ENCODE measurements at regions not wholly inside any gene's neighbourhood (a gene's known extent, or its start where the extent isn't known, plus 50 kb on each side); places are given as distances from the start of the nearest gene placed in this dataset.

DNA sequence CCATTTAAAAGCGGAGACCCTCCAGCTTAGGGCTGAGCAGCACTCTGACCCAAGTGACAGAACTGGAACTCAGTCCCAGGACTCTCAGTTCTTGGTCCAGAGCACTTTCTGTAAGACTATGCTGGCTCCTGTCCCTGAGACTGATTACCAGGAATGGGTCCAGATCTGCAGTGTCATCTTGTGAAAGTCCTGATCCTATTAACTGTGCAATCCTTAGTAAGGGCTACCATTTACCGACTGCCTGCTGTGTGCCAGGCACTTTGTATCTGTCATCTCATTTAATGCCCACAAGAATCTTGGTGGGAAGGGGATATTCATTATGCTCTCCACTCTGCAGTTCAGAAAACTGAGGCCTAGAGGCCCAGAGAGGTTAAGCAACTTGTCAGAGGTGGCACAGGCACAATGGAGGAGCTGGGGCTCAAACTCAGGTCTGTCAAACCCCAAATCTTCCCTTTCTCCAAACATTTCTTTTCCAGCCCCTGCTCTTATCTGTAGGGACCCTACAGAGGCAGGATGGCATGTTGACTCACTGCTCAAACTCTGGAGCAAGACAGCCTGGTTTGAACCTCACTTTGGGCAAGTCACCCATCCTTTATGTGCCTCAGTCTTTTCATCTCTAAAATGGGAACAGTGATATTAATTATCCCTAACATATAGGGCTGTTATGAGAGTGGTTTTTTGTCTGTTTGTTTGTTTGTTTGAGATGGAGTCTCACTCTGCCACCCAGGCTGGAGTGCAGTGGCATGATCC lies 57.6 kb upstream of the IFNLR1 start:
- H3K9me3 ChIP-seq (ENCODE audit: insufficient read depth, low read length): no peaks in the 10 kb centered on the region
- H3K79me2 ChIP-seq (ENCODE audit: low read length): no peaks in the 10 kb centered on the region
- no peaks in the 10 kb centered on the region for H3K36me3 ChIP-seq (replicated peaks; ENCODE audit: low read depth, low read length)
- H3K4me1 ChIP-seq (ENCODE audit: low read length): peaks cover 11% of the 10 kb centered on the region
- no peak overlapping the region for H2AFZ ChIP-seq (ENCODE audit: low read depth, low read length)
- no peaks in the 10 kb centered on the region for H4K20me1 ChIP-seq (ENCODE audit: insufficient read depth, low read length)
- no peaks in the 10 kb centered on the region for H3K27me3 ChIP-seq (ENCODE audit: low read depth, low read length)
- H3K27ac ChIP-seq (ENCODE audit: low read length): no peak overlapping the region
- TF ChIP-seq, protein P1, sequence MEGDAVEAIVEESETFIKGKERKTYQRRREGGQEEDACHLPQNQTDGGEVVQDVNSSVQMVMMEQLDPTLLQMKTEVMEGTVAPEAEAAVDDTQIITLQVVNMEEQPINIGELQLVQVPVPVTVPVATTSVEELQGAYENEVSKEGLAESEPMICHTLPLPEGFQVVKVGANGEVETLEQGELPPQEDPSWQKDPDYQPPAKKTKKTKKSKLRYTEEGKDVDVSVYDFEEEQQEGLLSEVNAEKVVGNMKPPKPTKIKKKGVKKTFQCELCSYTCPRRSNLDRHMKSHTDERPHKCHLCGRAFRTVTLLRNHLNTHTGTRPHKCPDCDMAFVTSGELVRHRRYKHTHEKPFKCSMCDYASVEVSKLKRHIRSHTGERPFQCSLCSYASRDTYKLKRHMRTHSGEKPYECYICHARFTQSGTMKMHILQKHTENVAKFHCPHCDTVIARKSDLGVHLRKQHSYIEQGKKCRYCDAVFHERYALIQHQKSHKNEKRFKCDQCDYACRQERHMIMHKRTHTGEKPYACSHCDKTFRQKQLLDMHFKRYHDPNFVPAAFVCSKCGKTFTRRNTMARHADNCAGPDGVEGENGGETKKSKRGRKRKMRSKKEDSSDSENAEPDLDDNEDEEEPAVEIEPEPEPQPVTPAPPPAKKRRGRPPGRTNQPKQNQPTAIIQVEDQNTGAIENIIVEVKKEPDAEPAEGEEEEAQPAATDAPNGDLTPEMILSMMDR (IDR thresholded peaks at IDR 0.05; ENCODE audit: low read depth, low read length): no peak
- TF ChIP-seq EZH2phosphoT487 (IDR thresholded peaks at IDR 0.05; ENCODE audit: low read depth): no peak
- no peak overlapping the region for H3K9ac ChIP-seq (ENCODE audit: low read length)
- no peak overlapping the region for H3K4me2 ChIP-seq (ENCODE audit: low read length)
- H3K4me3 ChIP-seq (ENCODE audit: low read length): no peak overlapping the region

DNA sequence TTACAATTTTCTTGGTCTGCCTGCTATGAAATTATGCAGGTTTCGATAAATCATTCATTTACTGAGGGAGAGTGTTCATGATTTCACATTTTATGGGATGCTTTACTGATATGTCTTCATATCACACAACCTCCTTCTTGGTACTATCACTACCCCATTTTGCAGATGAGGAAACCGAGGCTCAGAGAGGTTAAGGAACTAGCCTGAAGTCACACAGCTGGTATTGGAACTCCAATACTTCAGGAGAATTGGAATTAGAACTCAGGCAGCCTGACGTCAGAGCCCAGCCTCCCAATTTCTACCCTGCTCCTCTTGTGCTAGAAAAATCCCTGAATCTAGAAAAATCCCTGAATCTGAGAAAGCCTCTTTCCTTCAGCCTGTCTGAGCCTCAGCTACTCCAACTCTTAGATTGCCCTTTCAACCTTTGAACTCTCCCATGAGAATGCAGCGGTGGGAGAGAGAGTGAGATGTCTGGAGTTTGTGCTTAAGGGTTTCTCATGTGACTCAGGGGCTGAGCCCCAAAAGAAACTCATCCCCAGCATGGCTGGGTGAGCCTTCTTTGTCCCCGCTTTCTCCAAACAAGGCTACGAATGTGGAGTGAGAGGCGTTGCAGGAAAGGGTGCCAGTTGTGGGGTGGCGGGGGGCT lies 50.8 kb upstream of the IFNLR1 start:
- TF ChIP-seq EZH2phosphoT487 (IDR thresholded peaks at IDR 0.05; ENCODE audit: low read depth): no peak
- TF ChIP-seq, protein P1 (IDR thresholded peaks at IDR 0.05; ENCODE audit: low read depth, low read length): no peak
- no peaks in the 10 kb centered on the region for H3K27me3 ChIP-seq (ENCODE audit: low read depth, low read length)
- H3K79me2 ChIP-seq (ENCODE audit: low read length): no peaks in the 10 kb centered on the region
- H3K27ac ChIP-seq (ENCODE audit: low read length): peak overlapping the region; percentile 54
- H3K4me3 ChIP-seq (ENCODE audit: low read length): peak overlapping the region; percentile 66
- H2AFZ ChIP-seq (ENCODE audit: low read depth, low read length): peak overlapping the region; percentile 72; the same call in 1 of the 2 replicates
- H3K36me3 ChIP-seq (replicated peaks; ENCODE audit: low read depth, low read length): no peaks in the 10 kb centered on the region
- no peaks in the 10 kb centered on the region for H4K20me1 ChIP-seq (ENCODE audit: insufficient read depth, low read length)
- peaks cover 43% of the 10 kb centered on the region for H3K4me1 ChIP-seq (ENCODE audit: low read length)
- H3K4me2 ChIP-seq (ENCODE audit: low read length): peak overlapping the region; percentile 88
- no peaks in the 10 kb centered on the region for H3K9me3 ChIP-seq (ENCODE audit: insufficient read depth, low read length)
- peak overlapping the region; percentile 46; the same call in 1 of the 2 replicates for H3K9ac ChIP-seq (ENCODE audit: low read length)

GRCh38 chr1:24236789-24237371 lies 49.8 kb upstream of the IFNLR1 start:
- TF ChIP-seq, protein P1 (IDR thresholded peaks at IDR 0.05; ENCODE audit: low read depth, low read length): no peak
- TF ChIP-seq EZH2phosphoT487 (IDR thresholded peaks at IDR 0.05; ENCODE audit: low read depth): no peak
- Histone ChIP-seq H4K20me1 (ENCODE audit: insufficient read depth, low read length) (no peaks in the 10 kb centered on the region), H3K9me3 (ENCODE audit: insufficient read depth, low read length) (no peaks in the 10 kb centered on the region), H3K4me3 (ENCODE audit: low read length) (peak overlapping the region; percentile 66), H3K27ac (ENCODE audit: low read length) (peak overlapping the region; percentile 62), H2AFZ (ENCODE audit: low read depth, low read length) (0 out of 2 replicates have a peak overlapping the region, but pooled peaks have one; percentile 38), H3K27me3 (ENCODE audit: low read depth, low read length) (no peaks in the 10 kb centered on the region), H3K4me1 (ENCODE audit: low read length) (peaks cover 43% of the 10 kb centered on the region), H3K9ac (ENCODE audit: low read length) (peak overlapping the region; percentile 64; the same call in 1 of the 2 replicates), H3K79me2 (ENCODE audit: low read length) (no peaks in the 10 kb centered on the region), H3K36me3 (replicated peaks; ENCODE audit: low read depth, low read length) (no peaks in the 10 kb centered on the region), H3K4me2 (ENCODE audit: low read length) (peak overlapping the region; percentile 88)

All from OCI-LY3 (cell line).